Esophagus muscularis mucosa (tissue), 4 donors: ENCODE measurements at regions not wholly inside any gene's neighbourhood (a gene's known extent, or its start where the extent isn't known, plus 50 kb on each side); places are given as distances from the start of the nearest gene placed in this dataset.

ENCODE experiments used
- CTCF ChIP-seq, 3 experiments: fragments of 200-600 bp in 2 of 3; fragments of 450-650 bp in 1 of 3; sonication (generic) in 2 of 3; IDR thresholded peaks; one replicate each; pipeline ENCODE4 v1.5.1; 2017 to 2019; ENCODE audit warnings: antibody characterized with exemption in 3 of 3, mild to moderate bottlenecking in 2 of 3, moderate library complexity in 1 of 3
- EP300 ChIP-seq: sonication (generic); formaldehyde crosslinking; IDR thresholded peaks from one replicate; pipeline ENCODE4 v1.6.1; 2017; ENCODE audit warnings: antibody characterized with exemption
- POLR2A ChIP-seq: fragments of 450-650 bp; IDR thresholded peaks from one replicate; pipeline ENCODE4 v1.6.1; 2017; ENCODE audit warnings: antibody characterized with exemption, moderate library complexity, mild to moderate bottlenecking, low read depth

GRCh38 chr18:7488571-7488970 lies 78.5 kb upstream of the PTPRM start:
- TF ChIP-seq POLR2A (no peak), CTCF (IDR thresholded peaks at IDR 0.05) (no peak), EP300 (no peak)
